ENCODE measurements at regions not wholly inside any gene's neighbourhood (a gene's known extent, or its start where the extent isn't known, plus 50 kb on each side); places are given as distances from the start of the nearest gene placed in this dataset.

DNA sequence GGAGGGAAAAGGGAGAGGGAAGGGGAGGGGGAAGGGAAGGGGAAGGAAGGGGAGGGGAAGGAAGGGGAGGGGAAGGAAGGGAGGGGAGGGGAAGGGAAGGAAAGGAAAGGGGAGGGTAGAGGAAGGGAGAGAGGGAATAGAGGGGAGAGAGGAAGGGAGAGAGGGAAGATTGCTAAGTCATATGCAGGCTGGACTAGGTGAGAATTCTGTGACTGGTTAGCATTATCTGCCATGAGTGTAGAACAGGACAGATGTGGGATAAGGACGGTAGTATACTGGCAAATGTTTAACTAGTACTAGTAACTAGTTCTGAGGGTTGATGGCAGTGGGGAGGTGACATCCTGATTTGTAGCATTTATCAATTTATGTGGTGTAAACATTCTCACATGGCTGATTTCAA is 203.5 kb upstream of the RAD23B start:
- ChIA-PET POLR2A (no interaction called here), CTCF (no interaction called here)
- TF ChIP-seq, protein P1, sequence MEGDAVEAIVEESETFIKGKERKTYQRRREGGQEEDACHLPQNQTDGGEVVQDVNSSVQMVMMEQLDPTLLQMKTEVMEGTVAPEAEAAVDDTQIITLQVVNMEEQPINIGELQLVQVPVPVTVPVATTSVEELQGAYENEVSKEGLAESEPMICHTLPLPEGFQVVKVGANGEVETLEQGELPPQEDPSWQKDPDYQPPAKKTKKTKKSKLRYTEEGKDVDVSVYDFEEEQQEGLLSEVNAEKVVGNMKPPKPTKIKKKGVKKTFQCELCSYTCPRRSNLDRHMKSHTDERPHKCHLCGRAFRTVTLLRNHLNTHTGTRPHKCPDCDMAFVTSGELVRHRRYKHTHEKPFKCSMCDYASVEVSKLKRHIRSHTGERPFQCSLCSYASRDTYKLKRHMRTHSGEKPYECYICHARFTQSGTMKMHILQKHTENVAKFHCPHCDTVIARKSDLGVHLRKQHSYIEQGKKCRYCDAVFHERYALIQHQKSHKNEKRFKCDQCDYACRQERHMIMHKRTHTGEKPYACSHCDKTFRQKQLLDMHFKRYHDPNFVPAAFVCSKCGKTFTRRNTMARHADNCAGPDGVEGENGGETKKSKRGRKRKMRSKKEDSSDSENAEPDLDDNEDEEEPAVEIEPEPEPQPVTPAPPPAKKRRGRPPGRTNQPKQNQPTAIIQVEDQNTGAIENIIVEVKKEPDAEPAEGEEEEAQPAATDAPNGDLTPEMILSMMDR (IDR thresholded peaks at IDR 0.05; ENCODE audit: insufficient read depth, low read length, missing control alignments) = no peak
- H3K4me3 ChIP-seq (ENCODE audit: low read depth, low read length) = no peak overlapping the region
- DNase-seq (ENCODE audit: low read depth, low spot score) = no peak

DNA sequence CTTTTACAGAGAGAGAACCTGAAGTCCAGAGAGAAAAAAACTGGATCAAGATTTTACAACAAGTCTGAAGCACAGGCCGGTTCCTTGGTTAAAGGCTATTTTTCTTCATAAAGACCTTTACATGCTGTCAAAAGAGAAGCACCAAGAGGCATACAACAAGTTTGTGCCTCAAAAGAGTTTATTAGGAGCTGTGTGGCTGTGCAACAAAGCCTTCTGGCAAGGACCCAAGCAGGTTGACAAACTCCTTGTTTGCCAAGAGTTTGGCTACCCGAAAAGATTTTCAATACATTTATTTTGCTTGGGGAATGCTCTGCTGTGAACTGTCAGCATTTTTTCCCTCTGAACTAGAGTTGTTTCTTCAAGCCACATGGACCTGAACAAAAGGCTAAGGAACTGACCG is 202.9 kb upstream of the RAD23B start:
- ChIA-PET CTCF (no interaction called here), POLR2A (no interaction called here)
- H3K4me3 ChIP-seq (ENCODE audit: low read depth, low read length) = no peak overlapping the region
- TF ChIP-seq, protein P1 (IDR thresholded peaks at IDR 0.05; ENCODE audit: insufficient read depth, low read length, missing control alignments) = no peak
- no peak for DNase-seq (ENCODE audit: low read depth, low spot score)

DNA sequence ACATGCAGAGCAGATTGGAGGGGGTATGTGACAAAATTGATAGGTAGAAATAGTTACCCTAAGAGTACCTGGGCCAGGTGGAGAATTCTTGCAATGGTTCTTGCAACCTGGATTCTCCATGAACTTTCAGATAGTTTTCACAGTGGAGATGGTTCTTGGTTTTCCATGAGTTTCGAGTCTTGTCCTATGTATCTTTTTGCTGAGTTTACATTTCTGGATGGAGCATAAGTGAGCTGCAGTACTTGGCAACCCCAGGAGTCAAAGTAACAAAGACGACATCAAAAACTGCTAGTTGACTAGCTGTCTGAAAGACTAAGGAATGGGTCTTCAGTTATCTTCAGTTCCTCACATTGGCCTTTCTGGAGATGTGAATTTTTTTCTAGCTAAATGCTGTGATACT is 196.6 kb upstream of the RAD23B start:
- CTCF ChIA-PET = no interaction called here
- TF ChIP-seq, protein P1 (IDR thresholded peaks at IDR 0.05; ENCODE audit: insufficient read depth, low read length, missing control alignments) = no peak
- H3K4me3 ChIP-seq (ENCODE audit: low read depth, low read length) = no peak overlapping the region
- no peak for DNase-seq (ENCODE audit: low read depth, low spot score)
- POLR2A ChIA-PET = no interaction called here

DNA sequence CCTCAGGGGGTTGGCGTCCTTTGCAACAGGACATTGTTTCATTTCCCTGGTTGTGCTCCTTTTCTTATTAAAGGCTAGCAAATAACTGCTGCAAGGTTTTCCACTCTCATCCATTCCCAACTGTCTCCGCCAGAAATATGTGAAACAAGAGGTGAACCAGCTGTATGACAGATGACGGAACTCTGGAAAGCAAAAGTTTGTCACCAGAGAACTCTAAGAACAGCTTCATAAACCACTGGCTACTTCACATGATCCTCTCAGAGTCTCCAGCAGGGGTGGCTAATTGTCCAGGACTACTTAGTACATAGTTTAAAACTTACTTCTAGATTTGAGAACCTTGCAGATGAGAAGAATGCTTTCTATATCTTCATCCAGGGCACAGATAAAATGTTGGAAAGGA is 195.9 kb upstream of the RAD23B start:
- ChIA-PET POLR2A (no interaction called here), CTCF (no interaction called here)
- no peak overlapping the region for H3K4me3 ChIP-seq (ENCODE audit: low read depth, low read length)
- TF ChIP-seq, protein P1 (IDR thresholded peaks at IDR 0.05; ENCODE audit: insufficient read depth, low read length, missing control alignments) = no peak
- DNase-seq (ENCODE audit: low read depth, low spot score) = no peak

DNA sequence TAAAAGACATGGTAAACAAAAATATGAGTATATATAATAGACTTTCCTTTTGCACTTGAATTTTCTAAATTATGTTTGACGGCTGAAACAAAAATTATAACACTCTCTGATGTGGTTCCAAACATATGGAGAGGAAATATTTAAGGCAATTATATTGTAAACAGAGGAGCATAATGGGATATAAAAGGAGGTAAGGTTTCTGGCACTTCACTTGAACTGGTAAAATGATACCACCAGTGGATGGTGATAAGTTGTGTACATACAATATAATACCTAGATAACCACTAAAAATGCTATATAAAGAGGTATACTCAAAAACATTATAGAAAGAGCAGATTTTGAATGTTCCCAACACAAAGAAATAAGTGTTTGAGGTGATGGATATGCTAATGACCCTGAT is 192.9 kb upstream of the RAD23B start:
- POLR2A ChIA-PET = no interaction called here
- TF ChIP-seq, protein P1 (IDR thresholded peaks at IDR 0.05; ENCODE audit: insufficient read depth, low read length, missing control alignments) = no peak
- H3K4me3 ChIP-seq (ENCODE audit: low read depth, low read length) = no peak overlapping the region
- CTCF ChIA-PET = no interaction called here
- DNase-seq (ENCODE audit: low read depth, low spot score) = no peak

DNA sequence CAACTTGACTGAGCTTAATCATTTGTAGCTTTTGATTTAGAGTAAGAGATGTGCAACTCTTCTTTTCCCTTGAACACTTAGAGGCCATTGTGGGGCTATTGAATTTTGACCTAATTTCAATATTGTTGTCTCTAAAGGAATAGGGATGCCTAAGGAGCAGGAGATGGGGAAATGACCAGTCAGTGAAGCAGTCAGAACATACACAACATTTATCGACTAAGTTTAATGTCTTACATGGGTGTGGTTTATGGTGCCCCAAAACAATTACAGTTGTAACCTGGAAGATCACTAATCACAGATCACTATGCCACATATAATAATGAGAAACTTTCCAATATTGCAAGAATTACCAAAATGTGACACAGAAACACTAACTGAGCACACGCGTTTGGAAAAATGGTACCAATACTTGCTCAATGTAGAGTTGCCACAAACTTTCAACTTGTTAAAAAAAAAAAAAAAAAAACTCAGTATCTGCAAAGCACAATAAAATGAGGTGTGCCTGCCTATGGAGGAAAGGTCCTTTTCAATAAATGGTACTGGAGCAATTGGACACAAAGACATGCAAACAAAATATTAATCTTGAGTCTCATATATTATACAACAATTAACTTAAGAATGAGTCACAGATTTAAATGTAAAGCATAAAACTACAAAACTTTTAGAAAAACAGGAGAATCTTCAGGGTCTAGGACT is 189.6 kb upstream of the RAD23B start:
- no peak for DNase-seq (ENCODE audit: low read depth, low spot score)
- no peak overlapping the region for H3K4me3 ChIP-seq (ENCODE audit: low read depth, low read length)
- CTCF ChIA-PET = interaction anchor here (0.8 kb wide), 1 partner anchor 509 kb away, joined by 3 read pairs; no protein-coding TSS in a partner anchor
- TF ChIP-seq, protein P1 (IDR thresholded peaks at IDR 0.05; ENCODE audit: insufficient read depth, low read length, missing control alignments) = no peak
- POLR2A ChIA-PET = no interaction called here
